ENCODE measurements at regions not wholly inside any gene's neighbourhood (a gene's known extent, or its start where the extent isn't known, plus 50 kb on each side); places are given as distances from the start of the nearest gene placed in this dataset.
"Not testable (repeated sequence)": the region's sequence is repeated elsewhere in the genome, so short reads cannot be mapped to it uniquely, and the experiment has no call there.

GRCh38 chr5:29186380-29186779, 2007.1 kb upstream of the CDH6 start:
- not testable (repeated sequence) for H3K36me3 ChIP-seq

GRCh38 chr5:29185558-29185957, 2007.9 kb upstream of the CDH6 start:
- Histone ChIP-seq H3K9me3 (ENCODE audit: low read depth) (no peaks in the 10 kb centered on the region), H3K4me2 (no peak overlapping the region), H2AFZ (replicated peaks) (no peak overlapping the region), H4K20me1 (ENCODE audit: low read depth) (no peaks in the 10 kb centered on the region), H3K4me1 (no peaks in the 10 kb centered on the region), H3F3A (ENCODE audit: low read depth) (no peaks in the 10 kb centered on the region), H3K36me3 (no peaks in the 10 kb centered on the region), H3K9ac (no peak overlapping the region), H3K27ac (no peak overlapping the region), H3K4me3 (no peak overlapping the region), H3K79me2 (ENCODE audit: low read depth) (no peaks in the 10 kb centered on the region), H3K27me3 (no peaks in the 10 kb centered on the region)
- peaks cover 5% of the 10 kb centered on the region for H3K9me3 Mint-ChIP-seq
- no peaks in the 10 kb centered on the region for H3K4me1 Mint-ChIP-seq
- no peak overlapping the region for H3K4me3 Mint-ChIP-seq
- no peaks in the 10 kb centered on the region for H3K27me3 Mint-ChIP-seq (ENCODE audit: insufficient read depth, low read depth)
- TF ChIP-seq EZH2phosphoT487 (IDR thresholded peaks at IDR 0.05) (no peak), CTCF (IDR thresholded peaks at IDR 0.05) (no peak), EZH2 (IDR thresholded peaks at IDR 0.05) (no peak)
- no peak for DNase-seq (ENCODE audit: low spot score)
- no peak overlapping the region for H3K27ac Mint-ChIP-seq
- H3K36me3 Mint-ChIP-seq = no peaks in the 10 kb centered on the region

More at GRCh38 chr5:29186380-29186779, 2007.1 kb upstream of the CDH6 start:
- not testable (repeated sequence) for H4K20me1 ChIP-seq (ENCODE audit: low read depth); H3K4me1 ChIP-seq; H3K4me1 Mint-ChIP-seq; H3K4me3 ChIP-seq; H3K9ac ChIP-seq; H3K79me2 ChIP-seq (ENCODE audit: low read depth); H2AFZ ChIP-seq (replicated peaks); H3K4me3 Mint-ChIP-seq; H3K27me3 ChIP-seq; H3K27ac ChIP-seq; H3K27me3 Mint-ChIP-seq (ENCODE audit: insufficient read depth, low read depth); H3K4me2 ChIP-seq; H3F3A ChIP-seq (ENCODE audit: low read depth); H3K27ac Mint-ChIP-seq; H3K9me3 Mint-ChIP-seq; H3K9me3 ChIP-seq (ENCODE audit: low read depth); DNase-seq (ENCODE audit: low spot score); H3K36me3 Mint-ChIP-seq

GRCh38 chr5:29175774-29176173, 2017.7 kb upstream of the CDH6 start:
- H2AFZ ChIP-seq (replicated peaks) = no peak overlapping the region
- H3K4me1 ChIP-seq = no peaks in the 10 kb centered on the region
- H3K27me3 ChIP-seq = no peaks in the 10 kb centered on the region
- TF ChIP-seq CTCF (IDR thresholded peaks at IDR 0.05) = no peak
- TF ChIP-seq EZH2 (IDR thresholded peaks at IDR 0.05) = no peak
- no peak for TF ChIP-seq EZH2phosphoT487 (IDR thresholded peaks at IDR 0.05)
- H3K4me3 Mint-ChIP-seq = no peak overlapping the region
- H3K4me3 ChIP-seq = no peak overlapping the region
- no peaks in the 10 kb centered on the region for H3K79me2 ChIP-seq (ENCODE audit: low read depth)
- DNase-seq (ENCODE audit: low spot score) = no peak
- H3K27ac Mint-ChIP-seq = no peak overlapping the region
- H3K9me3 Mint-ChIP-seq = peaks cover 2% of the 10 kb centered on the region
- H4K20me1 ChIP-seq (ENCODE audit: low read depth) = no peaks in the 10 kb centered on the region
- H3K9me3 ChIP-seq (ENCODE audit: low read depth) = no peaks in the 10 kb centered on the region
- no peaks in the 10 kb centered on the region for H3K36me3 ChIP-seq
- no peaks in the 10 kb centered on the region for H3F3A ChIP-seq (ENCODE audit: low read depth)
- no peaks in the 10 kb centered on the region for H3K27me3 Mint-ChIP-seq (ENCODE audit: insufficient read depth, low read depth)
- no peak overlapping the region for H3K27ac ChIP-seq
- H3K36me3 Mint-ChIP-seq = no peaks in the 10 kb centered on the region
- no peak overlapping the region for H3K9ac ChIP-seq
- H3K4me2 ChIP-seq = no peak overlapping the region
- H3K4me1 Mint-ChIP-seq = peaks cover 5% of the 10 kb centered on the region

GRCh38 chr5:29170599-29170998, 2022.9 kb upstream of the CDH6 start:
- no peak for TF ChIP-seq CTCF (IDR thresholded peaks at IDR 0.05)
- no peak for TF ChIP-seq EZH2phosphoT487 (IDR thresholded peaks at IDR 0.05)
- no peak for TF ChIP-seq EZH2 (IDR thresholded peaks at IDR 0.05)
- Histone ChIP-seq H3K9ac (no peak overlapping the region), H2AFZ (replicated peaks) (no peak overlapping the region), H3F3A (ENCODE audit: low read depth) (no peaks in the 10 kb centered on the region), H3K4me1 (no peaks in the 10 kb centered on the region), H3K4me3 (no peak overlapping the region), H4K20me1 (ENCODE audit: low read depth) (no peaks in the 10 kb centered on the region), H3K36me3 (no peaks in the 10 kb centered on the region), H3K79me2 (ENCODE audit: low read depth) (no peaks in the 10 kb centered on the region), H3K9me3 (ENCODE audit: low read depth) (no peaks in the 10 kb centered on the region), H3K27ac (no peak overlapping the region), H3K27me3 (no peaks in the 10 kb centered on the region), H3K4me2 (no peak overlapping the region)
- no peak for DNase-seq (ENCODE audit: low spot score)
- peaks cover 3% of the 10 kb centered on the region for H3K27me3 Mint-ChIP-seq (ENCODE audit: insufficient read depth, low read depth)
- peaks cover 4% of the 10 kb centered on the region for H3K4me1 Mint-ChIP-seq
- no peaks in the 10 kb centered on the region for H3K36me3 Mint-ChIP-seq
- no peak overlapping the region for H3K4me3 Mint-ChIP-seq
- H3K9me3 Mint-ChIP-seq = peaks cover 2% of the 10 kb centered on the region
- H3K27ac Mint-ChIP-seq = no peak overlapping the region
